ENCODE measurements at regions not wholly inside any gene's neighbourhood (a gene's known extent, or its start where the extent isn't known, plus 50 kb on each side); places are given as distances from the start of the nearest gene placed in this dataset.

DNA sequence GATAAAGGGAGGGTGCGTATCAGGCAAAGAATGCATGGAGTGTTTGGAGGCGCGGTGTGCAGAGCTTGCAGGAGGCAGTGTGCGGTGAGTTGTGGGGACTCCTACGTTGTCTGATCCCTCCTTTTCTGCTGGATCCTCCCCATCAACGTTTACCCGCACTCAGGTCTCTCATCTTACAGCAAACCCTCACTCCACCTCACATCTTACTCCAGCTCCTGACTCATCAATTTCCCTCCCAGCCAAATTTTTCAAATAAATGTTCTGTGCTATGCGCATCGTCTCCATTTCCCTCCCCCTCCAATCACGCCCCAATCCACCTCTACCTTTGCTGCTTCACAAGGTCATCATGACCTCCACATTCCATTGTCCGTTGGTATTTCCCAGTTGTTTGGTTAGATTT, 138.9 kb upstream of the KLF4 start:
- Histone ChIP-seq H3K27ac (ENCODE audit: extremely low read depth, low read depth, low read length) (no peak overlapping the region), H3K4me1 (ENCODE audit: control insufficient read depth, insufficient read depth, low read length) (no peaks in the 10 kb centered on the region), H3K9me3 (ENCODE audit: control insufficient read depth, insufficient read depth, low read depth, low read length) (no peaks in the 10 kb centered on the region), H3K4me3 (ENCODE audit: low read depth, low read length) (no peak overlapping the region), H3K36me3 (ENCODE audit: control insufficient read depth in 2 of 2, insufficient read depth in 1 of 2, low read length in 2 of 2) (no peaks in the 10 kb centered on the region)
- TF ChIP-seq ZNF239 (tag by site-specific recombination; IDR thresholded peaks at IDR 0.05) (no peak), ZNF791 (tag by site-specific recombination; IDR thresholded peaks at IDR 0.05) (no peak), ZNF366 (tag by site-specific recombination; conservative IDR thresholded peaks at IDR 0.05) (no peak), OSR2 (tag by site-specific recombination; IDR thresholded peaks at IDR 0.05) (no peak), MEIS1 (CRISPR knock-in tag; IDR thresholded peaks at IDR 0.05; ENCODE audit: borderline replicate concordance) (no peak), ZNF394 (tag by site-specific recombination; IDR thresholded peaks at IDR 0.05; ENCODE audit: borderline replicate concordance) (no peak), ZNF280C (tag by site-specific recombination; IDR thresholded peaks at IDR 0.05) (no peak), ZNF571 (tag by site-specific recombination; IDR thresholded peaks at IDR 0.05) (no peak), RBAK (tag by site-specific recombination; IDR thresholded peaks at IDR 0.05) (no peak), PRDM1 (tag by site-specific recombination; IDR thresholded peaks at IDR 0.05) (no peak), ZNF624 (tag by site-specific recombination; IDR thresholded peaks at IDR 0.05) (no peak), ZNF610 (tag by site-specific recombination; IDR thresholded peaks at IDR 0.05; ENCODE audit: borderline replicate concordance) (no peak), ZNF223 (tag by site-specific recombination; IDR thresholded peaks at IDR 0.05) (no peak), ZNF23 (tag by site-specific recombination; IDR thresholded peaks at IDR 0.05; ENCODE audit: borderline replicate concordance) (no peak), ZNF529 (tag by site-specific recombination; IDR thresholded peaks at IDR 0.05; ENCODE audit: insufficient replicate concordance) (no peak)
- TF ChIP-seq, protein P1, sequence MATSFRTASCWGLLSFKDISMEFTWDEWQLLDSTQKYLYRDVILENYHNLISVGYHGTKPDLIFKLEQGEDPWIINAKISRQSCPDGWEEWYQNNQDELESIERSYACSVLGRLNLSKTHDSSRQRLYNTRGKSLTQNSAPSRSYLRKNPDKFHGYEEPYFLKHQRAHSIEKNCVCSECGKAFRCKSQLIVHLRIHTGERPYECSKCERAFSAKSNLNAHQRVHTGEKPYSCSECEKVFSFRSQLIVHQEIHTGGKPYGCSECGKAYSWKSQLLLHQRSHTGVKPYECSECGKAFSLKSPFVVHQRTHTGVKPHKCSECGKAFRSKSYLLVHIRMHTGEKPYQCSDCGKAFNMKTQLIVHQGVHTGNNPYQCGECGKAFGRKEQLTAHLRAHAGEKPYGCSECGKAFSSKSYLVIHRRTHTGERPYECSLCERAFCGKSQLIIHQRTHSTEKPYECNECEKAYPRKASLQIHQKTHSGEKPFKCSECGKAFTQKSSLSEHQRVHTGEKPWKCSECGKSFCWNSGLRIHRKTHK (tag by site-specific recombination; IDR thresholded peaks at IDR 0.05) = no peak
- ChIA-PET POLR2A (no interaction called here), CTCF (no interaction called here)

GRCh38 chr9:107627781-107628180, 138.2 kb upstream of the KLF4 start:
- Histone ChIP-seq H3K36me3 (ENCODE audit: control insufficient read depth in 2 of 2, insufficient read depth in 1 of 2, low read length in 2 of 2) (no peaks in the 10 kb centered on the region), H3K9me3 (ENCODE audit: control insufficient read depth, insufficient read depth, low read depth, low read length) (no peaks in the 10 kb centered on the region), H3K4me1 (ENCODE audit: control insufficient read depth, insufficient read depth, low read length) (no peaks in the 10 kb centered on the region), H3K27ac (ENCODE audit: extremely low read depth, low read depth, low read length) (no peak overlapping the region), H3K4me3 (ENCODE audit: low read depth, low read length) (no peak overlapping the region)
- TF ChIP-seq, protein P2, sequence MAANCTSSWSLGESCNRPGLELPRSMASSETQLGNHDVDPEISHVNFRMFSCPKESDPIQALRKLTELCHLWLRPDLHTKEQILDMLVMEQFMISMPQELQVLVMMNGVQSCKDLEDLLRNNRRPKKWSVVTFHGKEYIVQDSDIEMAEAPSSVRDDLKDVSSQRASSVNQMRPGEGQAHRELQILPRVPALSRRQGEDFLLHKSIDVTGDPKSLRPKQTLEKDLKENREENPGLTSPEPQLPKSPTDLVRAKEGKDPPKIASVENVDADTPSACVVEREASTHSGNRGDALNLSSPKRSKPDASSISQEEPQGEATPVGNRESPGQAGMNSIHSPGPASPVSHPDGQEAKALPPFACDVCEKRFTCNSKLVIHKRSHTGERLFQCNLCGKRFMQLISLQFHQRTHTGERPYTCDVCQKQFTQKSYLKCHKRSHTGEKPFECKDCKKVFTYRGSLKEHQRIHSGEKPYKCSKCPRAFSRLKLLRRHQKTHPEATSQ (tag by site-specific recombination; IDR thresholded peaks at IDR 0.05) = no peak
- TF ChIP-seq ZNF791 (tag by site-specific recombination; IDR thresholded peaks at IDR 0.05) (no peak), PATZ1 (tag by site-specific recombination; IDR thresholded peaks at IDR 0.05) (no peak), ZNF416 (tag by site-specific recombination; IDR thresholded peaks at IDR 0.05) (no peak), REST (tag by site-specific recombination; IDR thresholded peaks at IDR 0.05) (no peak)
- TF ChIP-seq, protein P3, sequence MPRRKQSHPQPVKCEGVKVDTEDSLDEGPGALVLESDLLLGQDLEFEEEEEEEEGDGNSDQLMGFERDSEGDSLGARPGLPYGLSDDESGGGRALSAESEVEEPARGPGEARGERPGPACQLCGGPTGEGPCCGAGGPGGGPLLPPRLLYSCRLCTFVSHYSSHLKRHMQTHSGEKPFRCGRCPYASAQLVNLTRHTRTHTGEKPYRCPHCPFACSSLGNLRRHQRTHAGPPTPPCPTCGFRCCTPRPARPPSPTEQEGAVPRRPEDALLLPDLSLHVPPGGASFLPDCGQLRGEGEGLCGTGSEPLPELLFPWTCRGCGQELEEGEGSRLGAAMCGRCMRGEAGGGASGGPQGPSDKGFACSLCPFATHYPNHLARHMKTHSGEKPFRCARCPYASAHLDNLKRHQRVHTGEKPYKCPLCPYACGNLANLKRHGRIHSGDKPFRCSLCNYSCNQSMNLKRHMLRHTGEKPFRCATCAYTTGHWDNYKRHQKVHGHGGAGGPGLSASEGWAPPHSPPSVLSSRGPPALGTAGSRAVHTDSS (tag by site-specific recombination; IDR thresholded peaks at IDR 0.05) = no peak
- POLR2A ChIA-PET = no interaction called here
- CTCF ChIA-PET = interaction anchor here (0.6 kb wide), 1 partner anchor 34 kb away, joined by 3 read pairs; no protein-coding TSS in a partner anchor
